ENCODE measurements at regions not wholly inside any gene's neighbourhood (a gene's known extent, or its start where the extent isn't known, plus 50 kb on each side); places are given as distances from the start of the nearest gene placed in this dataset.

GRCh38 chr14:53842938-53843337 is 113.7 kb downstream of the BMP4 start:
- Histone ChIP-seq H2AFZ (ENCODE audit: low read depth, low read length) (no peak overlapping the region), H4K8ac (ENCODE audit: low read length) (no peak overlapping the region), H3K27ac (ENCODE audit: low read length, poor library complexity, severe bottlenecking) (peak overlapping the region; percentile 49), H3K79me1 (replicated peaks; ENCODE audit: low read length, poor library complexity, severe bottlenecking) (no peaks in the 10 kb centered on the region), H2BK5ac (ENCODE audit: low read depth, low read length, poor library complexity, severe bottlenecking) (no peak overlapping the region), H3K4me2 (ENCODE audit: low read length, poor library complexity, severe bottlenecking) (no peak overlapping the region), H3K23ac (ENCODE audit: low read length in 2 of 2) (no peak overlapping the region), H3K36me3 (ENCODE audit: control insufficient read depth in 1 of 2, insufficient read depth in 2 of 2, low read depth in 1 of 2, low read length in 2 of 2) (no peaks in the 10 kb centered on the region), H2AK5ac (ENCODE audit: low read length, severe bottlenecking) (no peak overlapping the region), H3K9me3 (ENCODE audit: control insufficient read depth, low read length) (no peaks in the 10 kb centered on the region), H3K27me3 (ENCODE audit: control insufficient read depth in 1 of 2, insufficient read depth in 1 of 2, low read length in 2 of 2) (peaks cover 0 to 6% of the 10 kb centered on the region in 2 experiments), H4K91ac (ENCODE audit: low read length) (no peak overlapping the region), H3K4me1 (ENCODE audit: control insufficient read depth, insufficient read depth, low read depth, low read length) (peaks cover 5% of the 10 kb centered on the region), H2BK12ac (ENCODE audit: low read length in 2 of 2) (no peak overlapping the region), H3K14ac (ENCODE audit: low read length in 2 of 2) (no peak overlapping the region), H2BK15ac (ENCODE audit: low read depth, poor library complexity, severe bottlenecking) (peak overlapping the region; percentile 12), H2BK120ac (ENCODE audit: low read depth, low read length) (no peak overlapping the region), H3K9ac (ENCODE audit: low read length) (no peak overlapping the region), H3K4me3 (ENCODE audit: insufficient read depth in 1 of 2, low read depth in 1 of 2, low read length in 2 of 2) (no peak overlapping the region), H3K18ac (ENCODE audit: low read depth in 1 of 2, low read length in 2 of 2) (no peak overlapping the region), H3K4ac (ENCODE audit: low read depth in 1 of 2, low read length in 2 of 2) (no peak overlapping the region)
- WGBS = 33% methylated on average over 2 of the region's 4 CpGs
- DNase-seq = peak; percentile 38

- Histone ChIP-seq H3K4me1 (ENCODE audit: control insufficient read depth, insufficient read depth, low read depth, low read length) (peaks cover 5% of the 10 kb centered on the region), H3K79me1 (replicated peaks; ENCODE audit: low read length, poor library complexity, severe bottlenecking) (no peaks in the 10 kb centered on the region), H3K18ac (ENCODE audit: low read depth in 1 of 2, low read length in 2 of 2) (no peak overlapping the region), H3K36me3 (ENCODE audit: control insufficient read depth in 1 of 2, insufficient read depth in 2 of 2, low read depth in 1 of 2, low read length in 2 of 2) (no peaks in the 10 kb centered on the region), H2AK5ac (ENCODE audit: low read length, severe bottlenecking) (peak overlapping the region; percentile 5), H3K4ac (ENCODE audit: low read depth in 1 of 2, low read length in 2 of 2) (no peak overlapping the region), H4K8ac (ENCODE audit: low read length) (no peak overlapping the region), H3K9ac (ENCODE audit: low read length) (no peak overlapping the region), H2BK15ac (ENCODE audit: low read depth, poor library complexity, severe bottlenecking) (no peak overlapping the region), H4K91ac (ENCODE audit: low read length) (no peak overlapping the region), H2BK5ac (ENCODE audit: low read depth, low read length, poor library complexity, severe bottlenecking) (no peak overlapping the region), H3K4me2 (ENCODE audit: low read length, poor library complexity, severe bottlenecking) (no peak overlapping the region), H3K27me3 (ENCODE audit: control insufficient read depth in 1 of 2, insufficient read depth in 1 of 2, low read length in 2 of 2) (peaks cover 0 to 6% of the 10 kb centered on the region in 2 experiments), H3K14ac (ENCODE audit: low read length in 2 of 2) (no peak overlapping the region), H2BK12ac (ENCODE audit: low read length in 2 of 2) (peak overlapping the region in 1 of 2 experiments; percentile 28), H3K27ac (ENCODE audit: low read length, poor library complexity, severe bottlenecking) (peak overlapping the region; percentile 14), H2AFZ (ENCODE audit: low read depth, low read length) (no peak overlapping the region), H3K9me3 (ENCODE audit: control insufficient read depth, low read length) (no peaks in the 10 kb centered on the region), H2BK120ac (ENCODE audit: low read depth, low read length) (no peak overlapping the region), H3K23ac (ENCODE audit: low read length in 2 of 2) (no peak overlapping the region), H3K4me3 (ENCODE audit: insufficient read depth in 1 of 2, low read depth in 1 of 2, low read length in 2 of 2) (no peak overlapping the region)
- 96% methylated on average over 1 of the region's 3 CpGs for WGBS
- DNase-seq = no peak
Measured at GRCh38 chr14:53841109-53842099, 115.2 kb downstream of the BMP4 start.

DNA sequence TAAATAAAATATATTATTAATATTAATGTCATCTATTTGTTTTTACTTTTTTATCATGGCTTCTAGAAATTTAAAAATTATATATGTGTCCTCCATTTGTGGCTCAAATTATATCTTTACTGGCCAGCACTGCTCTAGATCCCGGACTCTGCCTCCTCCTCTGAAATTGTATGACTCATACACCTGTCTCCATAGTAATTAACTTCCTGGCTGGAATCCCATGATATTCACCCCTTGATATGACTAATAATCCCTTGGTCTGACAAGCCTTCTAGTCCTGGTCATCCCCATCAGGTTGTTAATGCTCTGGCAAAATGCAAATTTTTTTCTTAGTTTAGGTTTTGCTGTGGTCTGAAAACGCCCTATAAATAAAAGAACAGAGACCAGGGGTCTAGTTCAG is 116.2 kb downstream of the BMP4 start:
- Histone ChIP-seq H3K14ac (ENCODE audit: low read length in 2 of 2) (no peak overlapping the region), H4K91ac (ENCODE audit: low read length) (no peak overlapping the region)
- WGBS = 83% methylated on average over 2 of the region's 2 CpGs

DNA sequence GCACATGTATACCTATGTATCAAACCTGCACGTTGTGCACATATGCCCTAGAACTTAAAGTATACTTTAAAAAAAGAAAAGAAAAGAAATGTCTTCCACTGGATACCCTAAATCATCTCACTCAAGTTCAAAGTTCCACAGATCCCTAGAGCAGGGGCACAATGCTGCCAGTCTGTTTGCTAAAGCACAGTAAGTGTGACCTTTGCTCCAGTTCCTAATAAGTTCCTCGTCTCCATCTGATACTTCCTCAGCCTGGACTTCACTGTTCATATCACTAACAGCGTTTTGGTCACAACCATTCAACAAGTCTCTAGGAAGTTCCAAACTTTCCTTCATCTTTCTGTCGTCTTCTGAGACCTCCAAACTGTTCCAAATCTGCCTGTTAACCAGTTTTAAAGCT is 118.3 kb downstream of the BMP4 start:
- Histone ChIP-seq H3K36me3 (ENCODE audit: control insufficient read depth in 1 of 2, insufficient read depth in 2 of 2, low read depth in 1 of 2, low read length in 2 of 2) (no peaks in the 10 kb centered on the region), H2AFZ (ENCODE audit: low read depth, low read length) (no peak overlapping the region)

More for the DNA sequence above, 116.2 kb downstream of the BMP4 start:
- Histone ChIP-seq H3K36me3 (ENCODE audit: control insufficient read depth in 1 of 2, insufficient read depth in 2 of 2, low read depth in 1 of 2, low read length in 2 of 2) (no peaks in the 10 kb centered on the region), H4K8ac (ENCODE audit: low read length) (no peak overlapping the region), H2AFZ (ENCODE audit: low read depth, low read length) (no peak overlapping the region), H3K9ac (ENCODE audit: low read length) (no peak overlapping the region), H3K18ac (ENCODE audit: low read depth in 1 of 2, low read length in 2 of 2) (no peak overlapping the region), H2BK5ac (ENCODE audit: low read depth, low read length, poor library complexity, severe bottlenecking) (no peak overlapping the region), H3K4me3 (ENCODE audit: insufficient read depth in 1 of 2, low read depth in 1 of 2, low read length in 2 of 2) (no peak overlapping the region), H3K9me3 (ENCODE audit: control insufficient read depth, low read length) (no peaks in the 10 kb centered on the region), H2BK120ac (ENCODE audit: low read depth, low read length) (no peak overlapping the region), H3K4me2 (ENCODE audit: low read length, poor library complexity, severe bottlenecking) (no peak overlapping the region), H3K79me1 (replicated peaks; ENCODE audit: low read length, poor library complexity, severe bottlenecking) (no peaks in the 10 kb centered on the region), H2BK15ac (ENCODE audit: low read depth, poor library complexity, severe bottlenecking) (no peak overlapping the region), H3K4me1 (ENCODE audit: control insufficient read depth, insufficient read depth, low read depth, low read length) (peaks cover 3% of the 10 kb centered on the region), H3K23ac (ENCODE audit: low read length in 2 of 2) (no peak overlapping the region), H2AK5ac (ENCODE audit: low read length, severe bottlenecking) (no peak overlapping the region), H2BK12ac (ENCODE audit: low read length in 2 of 2) (no peak overlapping the region), H3K4ac (ENCODE audit: low read depth in 1 of 2, low read length in 2 of 2) (no peak overlapping the region), H3K27me3 (ENCODE audit: control insufficient read depth in 1 of 2, insufficient read depth in 1 of 2, low read length in 2 of 2) (peaks cover 0 to 6% of the 10 kb centered on the region in 2 experiments), H3K27ac (ENCODE audit: low read length, poor library complexity, severe bottlenecking) (no peak overlapping the region)
- DNase-seq = no peak

More for the DNA sequence above, 118.3 kb downstream of the BMP4 start:
- no peak overlapping the region for H2BK12ac ChIP-seq (ENCODE audit: low read length in 2 of 2)
- no peak overlapping the region for H2BK5ac ChIP-seq (ENCODE audit: low read depth, low read length, poor library complexity, severe bottlenecking)
- no peak overlapping the region for H4K8ac ChIP-seq (ENCODE audit: low read length)
- no peak overlapping the region for H3K4me2 ChIP-seq (ENCODE audit: low read length, poor library complexity, severe bottlenecking)
- no peak overlapping the region for H4K91ac ChIP-seq (ENCODE audit: low read length)
- H3K4ac ChIP-seq (ENCODE audit: low read depth in 1 of 2, low read length in 2 of 2) = no peak overlapping the region
- no peak overlapping the region for H3K4me3 ChIP-seq (ENCODE audit: insufficient read depth in 1 of 2, low read depth in 1 of 2, low read length in 2 of 2)
- no peaks in the 10 kb centered on the region for H3K79me1 ChIP-seq (replicated peaks; ENCODE audit: low read length, poor library complexity, severe bottlenecking)
- H3K9ac ChIP-seq (ENCODE audit: low read length) = no peak overlapping the region
- no peak overlapping the region for H2AK5ac ChIP-seq (ENCODE audit: low read length, severe bottlenecking)
- no peak overlapping the region for H3K14ac ChIP-seq (ENCODE audit: low read length in 2 of 2)
- no peaks in the 10 kb centered on the region for H3K9me3 ChIP-seq (ENCODE audit: control insufficient read depth, low read length)
- H3K27me3 ChIP-seq (ENCODE audit: control insufficient read depth in 1 of 2, insufficient read depth in 1 of 2, low read length in 2 of 2) = peaks cover 0 to 6% of the 10 kb centered on the region in 2 experiments
- H3K27ac ChIP-seq (ENCODE audit: low read length, poor library complexity, severe bottlenecking) = no peak overlapping the region
- DNase-seq = no peak
- no peak overlapping the region for H2BK120ac ChIP-seq (ENCODE audit: low read depth, low read length)
- peaks cover 3% of the 10 kb centered on the region for H3K4me1 ChIP-seq (ENCODE audit: control insufficient read depth, insufficient read depth, low read depth, low read length)
- H2BK15ac ChIP-seq (ENCODE audit: low read depth, poor library complexity, severe bottlenecking) = no peak overlapping the region
- H3K18ac ChIP-seq (ENCODE audit: low read depth in 1 of 2, low read length in 2 of 2) = no peak overlapping the region
- WGBS = 84% methylated on average over 4 of the region's 4 CpGs
- no peak overlapping the region for H3K23ac ChIP-seq (ENCODE audit: low read length in 2 of 2)
